Nephron (organoid): ENCODE measurements at regions not wholly inside any gene's neighbourhood (a gene's known extent, or its start where the extent isn't known, plus 50 kb on each side); places are given as distances from the start of the nearest gene placed in this dataset.

Source experiments
- H3K27ac Mint-ChIP-seq, 3 experiments: 2 replicates each; pipeline ENCODE4 v1.8.0; 2020; ENCODE audit warnings: mixed read lengths in 3 of 3, mild to moderate bottlenecking in 2 of 3, moderate library complexity in 1 of 3
- H3K27me3 Mint-ChIP-seq: 2 replicates; pipeline ENCODE4 v1.8.0; 2021; ENCODE audit warnings: low read depth, mild to moderate bottlenecking, moderate library complexity, mixed read lengths
- H3K36me3 Mint-ChIP-seq: 2 replicates; pipeline ENCODE4 v1.8.0; 2020; ENCODE audit warnings: low read depth, mixed read lengths
- H3K4me1 Mint-ChIP-seq: 2 replicates; pipeline ENCODE4 v1.8.0; 2020; ENCODE audit warnings: mixed read lengths
- H3K4me3 Mint-ChIP-seq, 3 experiments: 2 replicates each; pipeline ENCODE4 v1.8.0; 2020; ENCODE audit warnings: mild to moderate bottlenecking in 3 of 3, mixed read lengths in 3 of 3, moderate library complexity in 2 of 3
- H3K9me3 Mint-ChIP-seq: 2 replicates; pipeline ENCODE4 v1.8.0; 2020; ENCODE audit warnings: mixed read lengths
- CTCF ChIP-seq, 3 experiments: fragments of 200-600 bp; sonication (generic); IDR thresholded peaks; one replicate each; pipeline ENCODE4 v1.5.0; 2021; ENCODE audit warnings: antibody characterized with exemption in 3 of 3; ENCODE audit not compliant: unreplicated experiment in 3 of 3

GRCh38 chr19:31525610-31526147, 176.4 kb upstream of the TSHZ3 start:
- Mint-ChIP-seq H3K4me3 (no peak overlapping the region), H3K27me3 (no peaks in the 10 kb centered on the region), H3K9me3 (peaks cover 19% of the 10 kb centered on the region), H3K4me1 (no peaks in the 10 kb centered on the region), H3K36me3 (no peaks in the 10 kb centered on the region), H3K27ac (no peak overlapping the region)
- no peak for TF ChIP-seq CTCF (IDR thresholded peaks at IDR 0.05; ENCODE audit: unreplicated experiment in 3 of 3)

- TF ChIP-seq CTCF (IDR thresholded peaks at IDR 0.05; ENCODE audit: unreplicated experiment in 3 of 3): no peak
- Mint-ChIP-seq H3K36me3 (no peaks in the 10 kb centered on the region), H3K27ac (no peak overlapping the region), H3K4me1 (no peaks in the 10 kb centered on the region), H3K9me3 (peaks cover 14% of the 10 kb centered on the region), H3K4me3 (no peak overlapping the region), H3K27me3 (peaks cover 5% of the 10 kb centered on the region)
These were observed 178.2 kb upstream of the TSHZ3 start for GRCh38 chr19:31527443-31527842.

- H3K27me3 Mint-ChIP-seq: peaks cover 5% of the 10 kb centered on the region
- no peak overlapping the region for H3K4me3 Mint-ChIP-seq
- peaks cover 14% of the 10 kb centered on the region for H3K9me3 Mint-ChIP-seq
- no peak overlapping the region for H3K27ac Mint-ChIP-seq
- TF ChIP-seq CTCF (IDR thresholded peaks at IDR 0.05; ENCODE audit: unreplicated experiment in 3 of 3): no peak
- no peaks in the 10 kb centered on the region for H3K4me1 Mint-ChIP-seq
- no peaks in the 10 kb centered on the region for H3K36me3 Mint-ChIP-seq
These were observed 179.0 kb upstream of the TSHZ3 start for GRCh38 chr19:31528261-31528660.

- H3K9me3 Mint-ChIP-seq: peaks cover 14% of the 10 kb centered on the region
- H3K4me1 Mint-ChIP-seq: no peaks in the 10 kb centered on the region
- no peak overlapping the region for H3K4me3 Mint-ChIP-seq
- no peaks in the 10 kb centered on the region for H3K36me3 Mint-ChIP-seq
- H3K27ac Mint-ChIP-seq: no peak overlapping the region
- peaks cover 10% of the 10 kb centered on the region for H3K27me3 Mint-ChIP-seq
- no peak for TF ChIP-seq CTCF (IDR thresholded peaks at IDR 0.05; ENCODE audit: unreplicated experiment in 3 of 3)
These were observed 179.9 kb upstream of the TSHZ3 start for GRCh38 chr19:31529121-31529520.

DNA sequence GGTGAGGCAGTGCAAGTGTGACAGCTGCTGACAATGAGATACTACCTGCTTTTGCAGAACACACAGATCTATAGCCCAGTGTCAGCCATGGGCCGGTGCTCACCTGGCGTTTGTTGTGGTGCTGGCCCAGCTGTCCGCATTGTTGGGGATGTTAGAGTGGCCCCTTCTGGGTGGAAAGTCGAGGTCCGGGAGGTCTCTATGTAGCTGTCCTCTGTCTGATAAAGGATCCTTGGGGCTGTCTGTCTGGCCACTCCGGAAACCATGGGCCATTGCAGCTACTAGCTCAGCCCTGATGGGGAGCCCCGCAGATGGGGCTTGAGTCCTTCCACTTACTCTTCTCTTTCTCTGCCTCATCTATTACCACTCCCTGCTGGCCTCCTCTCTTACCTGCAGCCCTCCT, 181.5 kb upstream of the TSHZ3 start:
- peaks cover 9% of the 10 kb centered on the region for H3K4me1 Mint-ChIP-seq
- H3K4me3 Mint-ChIP-seq: no peak overlapping the region
- H3K9me3 Mint-ChIP-seq: peaks cover 7% of the 10 kb centered on the region
- peaks cover 10% of the 10 kb centered on the region for H3K27me3 Mint-ChIP-seq
- H3K27ac Mint-ChIP-seq: no peak overlapping the region
- TF ChIP-seq CTCF (IDR thresholded peaks at IDR 0.05; ENCODE audit: unreplicated experiment in 3 of 3): no peak
- no peaks in the 10 kb centered on the region for H3K36me3 Mint-ChIP-seq

DNA sequence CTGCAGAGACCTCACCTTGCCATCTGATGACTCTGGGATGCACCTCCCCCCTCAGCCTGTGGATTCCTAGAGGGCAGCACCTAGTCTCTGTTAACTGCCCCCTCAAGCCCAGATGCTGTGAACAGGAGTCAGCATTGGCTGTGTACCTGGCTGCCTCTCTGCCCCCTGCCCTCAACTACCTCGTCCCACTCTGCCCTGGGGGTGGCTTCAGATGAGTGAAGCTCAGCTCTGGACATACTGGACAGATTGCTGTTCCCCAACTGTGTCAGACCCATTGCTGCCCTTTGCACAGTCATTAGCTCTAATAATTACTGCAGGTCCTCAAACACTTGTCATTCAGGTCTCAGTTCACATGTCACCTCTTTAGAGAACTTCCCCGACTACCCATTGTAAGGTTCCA, 182.1 kb upstream of the TSHZ3 start:
- H3K4me3 Mint-ChIP-seq: no peak overlapping the region
- no peak for TF ChIP-seq CTCF (IDR thresholded peaks at IDR 0.05; ENCODE audit: unreplicated experiment in 3 of 3)
- H3K4me1 Mint-ChIP-seq: peaks cover 9% of the 10 kb centered on the region
- H3K27ac Mint-ChIP-seq: no peak overlapping the region
- H3K27me3 Mint-ChIP-seq: peaks cover 10% of the 10 kb centered on the region
- H3K36me3 Mint-ChIP-seq: no peaks in the 10 kb centered on the region
- peaks cover 3% of the 10 kb centered on the region for H3K9me3 Mint-ChIP-seq
